Calu3 (cell line): ENCODE measurements at regions not wholly inside any gene's neighbourhood (a gene's known extent, or its start where the extent isn't known, plus 50 kb on each side); places are given as distances from the start of the nearest gene placed in this dataset.

Experiments used
- BruUV-seq: library from RNA; stranded (reverse); fragments of 400-500 nt; replicated peaks from 2 replicates; lab custom pipeline; 2021; lab: Mats Ljungman, UMichigan
- CTCF ChIA-PET: fragments of 300-600 bp; sonication (Branson Sonifier 250); formaldehyde crosslinking; loops from one replicate; lab custom pipeline; 2022; ENCODE audit warnings: antibody characterized with exemption; lab: Charles Lee
- DNase-seq: peaks from one replicate; pipeline ENCODE4 v3.0.0; 2022
- H3K27ac Mint-ChIP-seq: one replicate; pipeline ENCODE4 v1.8.0; 2022; ENCODE audit warnings: mixed read lengths; ENCODE audit not compliant: unreplicated experiment
- H3K27me3 Mint-ChIP-seq: one replicate; pipeline ENCODE4 v1.8.0; 2022; ENCODE audit warnings: mixed read lengths; ENCODE audit not compliant: unreplicated experiment
- H3K36me3 Mint-ChIP-seq: one replicate; pipeline ENCODE4 v1.8.0; 2022; ENCODE audit warnings: mild to moderate bottlenecking, moderate library complexity, mixed read lengths; ENCODE audit not compliant: insufficient read depth, unreplicated experiment
- H3K4me1 Mint-ChIP-seq: one replicate; pipeline ENCODE4 v1.8.0; 2022; ENCODE audit warnings: mild to moderate bottlenecking, low read depth, mixed read lengths; ENCODE audit not compliant: unreplicated experiment
- H3K4me3 Mint-ChIP-seq: one replicate; pipeline ENCODE4 v1.8.0; 2022; ENCODE audit warnings: mild to moderate bottlenecking, low read depth, moderate library complexity, mixed read lengths; ENCODE audit not compliant: unreplicated experiment
- H3K9me3 Mint-ChIP-seq: one replicate; pipeline ENCODE4 v1.8.0; 2022; ENCODE audit warnings: low read depth, mixed read lengths; ENCODE audit not compliant: unreplicated experiment
- CTCF ChIP-seq: fragments of 200-600 bp; IDR thresholded peaks from one replicate; pipeline ENCODE4 v1.8.0; 2022; ENCODE audit warnings: antibody characterized with exemption; ENCODE audit not compliant: unreplicated experiment
- intact Hi-C: fragments of 100-400 bp; cut with micrococcal nuclease; formaldehyde crosslinking; loops from one replicate; pipeline ENCODE4 v1.10.0; 2022; ENCODE audit not compliant: unreplicated experiment

DNA sequence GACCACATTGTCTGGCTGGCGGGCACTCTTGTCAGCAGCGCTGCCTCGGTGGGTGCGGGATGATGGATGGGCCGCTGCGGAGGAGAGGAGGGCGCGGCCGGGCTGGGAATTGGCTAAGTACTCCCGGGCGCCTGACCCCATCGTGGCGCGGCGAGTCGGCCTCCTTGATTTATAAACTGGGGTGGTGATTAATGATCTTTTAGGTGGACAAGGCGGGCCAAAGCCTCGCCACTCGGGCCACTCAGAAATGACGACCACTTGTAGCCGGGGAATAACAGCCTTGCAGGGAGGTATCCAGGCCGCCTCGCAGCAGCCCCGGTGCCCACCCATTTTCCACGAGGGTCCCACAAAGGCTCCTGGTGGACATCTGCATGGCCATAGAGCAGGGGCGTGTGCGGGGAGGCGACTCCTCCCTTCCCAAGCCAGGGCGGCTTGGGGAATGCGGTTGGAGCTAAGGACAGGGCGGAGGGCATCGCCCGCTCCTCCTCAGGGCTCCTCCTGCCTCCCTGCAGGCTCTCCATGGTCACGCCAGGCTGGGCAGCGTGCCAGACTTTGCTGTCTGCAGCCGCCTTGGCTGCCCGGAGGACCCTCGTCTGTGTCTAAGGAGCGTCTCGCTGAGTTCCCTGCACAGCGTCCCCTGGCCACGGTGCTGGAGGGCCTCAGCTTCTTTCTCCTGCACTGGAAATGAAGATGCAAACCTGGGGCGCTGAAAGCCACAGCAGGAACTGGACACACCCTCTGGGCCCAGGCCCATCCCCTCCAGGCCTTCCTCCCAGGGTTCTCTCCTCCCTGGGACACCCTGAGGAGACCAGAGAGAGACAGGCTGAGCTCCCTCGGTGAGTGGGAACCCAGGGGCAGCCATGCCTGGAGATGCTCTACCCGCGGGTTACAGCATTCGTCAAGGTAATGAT, 287.4 kb upstream of the IRX4 start:
- no peak for TF ChIP-seq CTCF
- H3K27ac Mint-ChIP-seq: no peak overlapping the region
- H3K36me3 Mint-ChIP-seq: no peaks in the 10 kb centered on the region
- H3K9me3 Mint-ChIP-seq: peaks cover 6% of the 10 kb centered on the region
- peaks cover 40% of the 10 kb centered on the region for H3K27me3 Mint-ChIP-seq
- intact Hi-C loops: no loop called here
- CTCF ChIA-PET: no interaction called here
- H3K4me3 Mint-ChIP-seq: no peak overlapping the region
- DNase-seq: no peak
- H3K4me1 Mint-ChIP-seq: no peaks in the 10 kb centered on the region
- BruUV-seq: no TSS peak

DNA sequence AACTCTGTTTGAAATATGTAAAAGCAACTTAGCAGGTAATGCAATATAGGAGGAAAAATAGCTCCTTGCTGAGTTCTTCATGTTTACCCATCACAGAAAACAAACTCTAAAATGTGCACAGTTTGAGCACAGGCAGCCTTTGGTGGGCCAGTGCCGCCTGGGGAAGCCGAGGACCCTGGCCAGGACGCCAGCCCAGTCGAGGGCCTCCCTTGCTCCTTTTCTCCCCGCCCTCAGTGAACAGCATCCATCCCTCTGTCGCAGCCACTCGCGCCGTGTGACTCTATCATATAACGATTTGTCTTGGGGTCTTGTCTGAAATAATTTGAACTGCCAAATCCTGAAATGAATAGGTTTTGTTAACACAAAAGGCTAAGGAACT, 286.7 kb upstream of the IRX4 start:
- H3K36me3 Mint-ChIP-seq: no peaks in the 10 kb centered on the region
- TF ChIP-seq CTCF: no peak
- H3K4me3 Mint-ChIP-seq: no peak overlapping the region
- CTCF ChIA-PET: no interaction called here
- H3K9me3 Mint-ChIP-seq: peaks cover 4% of the 10 kb centered on the region
- H3K27ac Mint-ChIP-seq: no peak overlapping the region
- intact Hi-C loops: no loop called here
- H3K27me3 Mint-ChIP-seq: peaks cover 44% of the 10 kb centered on the region
- no TSS peak for BruUV-seq
- no peaks in the 10 kb centered on the region for H3K4me1 Mint-ChIP-seq
- DNase-seq: no peak

DNA sequence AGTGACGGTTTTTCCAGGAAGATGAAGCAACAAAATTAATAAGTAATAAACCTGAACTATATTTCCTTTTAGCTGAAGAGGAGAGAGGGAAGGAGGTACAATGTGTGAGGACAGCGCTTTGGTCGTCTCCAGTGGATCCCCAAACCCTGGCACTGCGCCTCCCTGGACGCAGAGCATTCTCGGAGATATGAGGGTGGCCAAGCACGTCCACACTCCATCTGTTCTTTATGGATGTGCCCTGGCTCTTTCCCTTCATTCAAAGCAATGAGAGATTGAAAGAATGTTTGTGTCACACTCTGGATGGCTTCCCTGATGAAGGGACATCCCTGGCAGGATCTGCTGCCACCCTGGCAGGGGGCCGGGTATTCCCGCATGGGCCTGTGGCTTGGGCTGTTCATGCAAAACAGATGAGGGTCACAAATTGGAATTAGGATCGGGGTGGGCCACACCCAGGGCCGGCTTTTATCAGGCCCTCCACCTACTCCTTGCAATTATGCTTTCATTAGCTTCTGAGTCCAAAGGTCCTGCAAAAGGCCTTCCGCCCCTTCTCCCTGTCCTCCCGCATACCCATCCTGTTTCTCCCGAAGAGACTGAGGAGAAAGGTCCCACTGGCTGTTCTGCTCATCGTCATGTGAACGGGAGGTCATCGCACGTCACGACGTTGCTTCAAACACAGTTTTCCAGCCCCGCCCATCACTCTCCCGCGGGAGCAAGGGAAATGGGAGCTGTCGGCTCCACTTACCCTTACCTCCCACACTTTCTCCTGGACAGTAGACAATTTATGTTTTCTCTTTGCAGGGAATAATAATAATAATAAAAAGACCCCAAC, 286.1 kb upstream of the IRX4 start:
- Mint-ChIP-seq H3K27ac (no peak overlapping the region), H3K4me1 (no peaks in the 10 kb centered on the region), H3K36me3 (no peaks in the 10 kb centered on the region), H3K27me3 (peaks cover 48% of the 10 kb centered on the region), H3K9me3 (peaks cover 6% of the 10 kb centered on the region), H3K4me3 (no peak overlapping the region)
- DNase-seq: no peak
- no peak for TF ChIP-seq CTCF
- CTCF ChIA-PET: no interaction called here
- no TSS peak for BruUV-seq
- intact Hi-C loops: no loop called here

GRCh38 chr5:2167671-2168070, 284.9 kb upstream of the IRX4 start:
- Mint-ChIP-seq H3K27me3 (peaks cover 40% of the 10 kb centered on the region), H3K4me1 (no peaks in the 10 kb centered on the region), H3K36me3 (no peaks in the 10 kb centered on the region), H3K27ac (no peak overlapping the region), H3K9me3 (peaks cover 4% of the 10 kb centered on the region), H3K4me3 (no peak overlapping the region)
- BruUV-seq: no TSS peak
- CTCF ChIA-PET: no interaction called here
- intact Hi-C loops: no loop called here
- TF ChIP-seq CTCF: no peak
- DNase-seq: no peak
